GM18868 (cell line): ENCODE measurements at regions not wholly inside any gene's neighbourhood (a gene's known extent, or its start where the extent isn't known, plus 50 kb on each side); places are given as distances from the start of the nearest gene placed in this dataset.

ENCODE experiments used
- ATAC-seq: cut with Tn5 transposase; IDR thresholded peaks from one replicate; pipeline ENCODE4 v1.9.1; 2021; ENCODE audit warnings: mild to moderate bottlenecking, moderate library complexity; ENCODE audit not compliant: unreplicated experiment

DNA sequence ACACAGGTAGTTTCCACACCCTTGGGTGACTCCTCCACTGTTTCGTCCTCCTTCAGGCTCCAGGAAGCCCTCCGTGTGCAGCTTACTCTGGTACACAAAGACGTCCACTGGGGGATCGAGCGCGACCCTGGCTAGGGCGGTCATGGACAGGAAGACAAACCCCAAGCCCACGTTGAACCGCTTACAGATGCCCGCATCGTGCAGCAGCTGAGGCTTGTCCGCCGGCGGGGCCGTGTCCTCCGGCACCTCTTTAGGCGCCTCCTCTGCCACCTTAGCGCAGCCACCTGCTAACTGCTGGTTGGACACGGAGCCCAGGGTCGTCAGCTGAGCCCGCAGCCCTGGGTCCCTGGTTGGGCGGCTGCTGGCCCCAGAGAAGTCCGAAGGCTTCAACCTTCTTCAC is 309.0 kb upstream of the BTBD3 start:
- no peak for ATAC-seq

DNA sequence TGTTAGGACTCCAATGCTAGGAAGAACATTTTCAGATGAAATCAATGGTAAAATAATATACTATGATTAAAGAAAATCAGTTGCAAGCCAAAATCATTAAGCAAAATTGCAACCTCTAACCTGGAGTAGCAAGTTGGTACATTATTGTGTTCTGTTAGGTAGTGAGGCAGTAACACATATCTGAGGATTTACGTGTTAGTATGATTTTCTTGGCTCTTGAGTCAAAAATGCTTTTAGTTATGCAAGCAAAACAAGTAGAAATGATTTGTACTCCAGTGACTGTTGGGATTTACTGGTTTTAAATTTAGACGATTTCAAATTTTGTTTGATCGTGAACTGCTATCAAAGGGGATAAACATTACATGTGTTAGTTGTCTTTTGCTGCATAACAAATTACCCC is 293.0 kb upstream of the BTBD3 start:
- no peak for ATAC-seq

DNA sequence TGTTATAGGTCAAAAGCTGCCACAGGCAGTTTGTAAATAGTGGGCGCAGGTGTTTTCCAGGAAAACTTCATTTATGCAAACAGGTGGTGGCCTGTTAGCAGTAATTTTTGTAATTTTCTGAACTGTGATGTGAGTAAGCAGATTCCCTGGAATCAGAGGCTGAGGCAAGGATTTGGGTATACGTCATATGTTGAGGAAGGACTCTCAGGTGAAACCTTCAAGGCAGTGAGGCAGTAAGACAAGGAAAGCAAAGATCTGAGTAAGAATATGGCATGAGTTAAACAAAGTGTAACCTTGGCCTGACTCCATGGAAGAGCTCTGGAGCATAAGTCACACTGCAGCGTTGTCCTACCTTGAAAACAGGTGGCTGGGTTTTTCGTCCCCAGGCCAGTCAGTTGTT is 291.1 kb upstream of the BTBD3 start:
- ATAC-seq = no peak

DNA sequence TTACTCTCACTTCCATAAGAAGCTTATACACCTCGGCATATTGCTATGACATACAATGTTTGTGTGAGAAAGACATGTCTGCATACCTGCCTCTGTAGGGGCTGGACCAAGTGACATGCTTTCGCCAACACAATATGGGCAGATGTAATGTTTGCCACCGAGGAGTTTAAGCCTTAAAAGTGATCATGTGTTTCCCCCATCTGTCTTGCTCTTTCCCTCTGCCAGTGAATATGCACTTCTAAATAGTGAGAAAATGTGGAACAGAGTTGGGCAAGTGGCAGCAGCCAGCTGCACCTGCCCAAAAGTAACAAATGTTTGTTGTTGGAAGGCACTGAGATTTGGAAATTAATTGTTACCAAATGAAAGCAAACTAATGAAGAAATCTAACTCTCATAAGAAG is 274.8 kb upstream of the BTBD3 start:
- ATAC-seq = no peak

DNA sequence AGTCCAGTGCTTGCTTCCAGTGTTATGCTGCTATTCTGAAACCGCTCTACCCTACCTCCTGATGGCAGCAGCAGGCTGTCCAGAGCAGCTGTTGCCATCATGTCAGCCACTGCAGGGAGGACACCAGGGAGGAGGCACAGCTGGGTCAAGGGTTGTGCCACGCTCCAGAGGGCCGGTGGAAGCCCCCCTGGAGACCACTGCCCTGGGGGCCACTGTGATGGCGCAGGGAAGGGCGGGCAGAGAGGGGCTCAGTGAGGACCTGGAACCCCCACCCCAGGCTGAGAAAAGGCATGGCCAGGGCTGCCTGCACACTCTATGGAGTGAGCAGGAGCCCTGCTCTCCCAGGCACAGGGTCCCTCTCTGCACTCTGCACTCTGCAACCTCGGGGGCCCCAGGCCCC is 271.3 kb upstream of the BTBD3 start:
- no peak for ATAC-seq

DNA sequence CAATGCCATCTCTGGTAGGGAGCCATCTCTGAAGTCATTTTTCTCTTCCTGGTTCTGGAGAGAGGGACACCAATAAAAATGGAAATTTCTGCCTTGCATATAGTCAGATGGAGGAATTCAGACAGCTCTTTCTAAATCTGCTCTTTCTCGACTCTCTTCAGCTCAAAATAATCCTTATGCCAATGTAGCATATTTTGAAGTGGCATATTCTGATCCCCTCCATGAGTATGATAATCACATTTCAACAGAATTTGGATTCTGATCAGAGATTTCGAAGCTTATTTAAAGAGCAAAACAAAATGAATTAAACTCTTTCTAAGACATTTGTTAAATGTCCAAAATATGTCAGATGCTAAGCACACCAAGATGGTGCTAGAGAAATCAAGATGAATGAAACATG is 267.1 kb upstream of the BTBD3 start:
- no peak for ATAC-seq

DNA sequence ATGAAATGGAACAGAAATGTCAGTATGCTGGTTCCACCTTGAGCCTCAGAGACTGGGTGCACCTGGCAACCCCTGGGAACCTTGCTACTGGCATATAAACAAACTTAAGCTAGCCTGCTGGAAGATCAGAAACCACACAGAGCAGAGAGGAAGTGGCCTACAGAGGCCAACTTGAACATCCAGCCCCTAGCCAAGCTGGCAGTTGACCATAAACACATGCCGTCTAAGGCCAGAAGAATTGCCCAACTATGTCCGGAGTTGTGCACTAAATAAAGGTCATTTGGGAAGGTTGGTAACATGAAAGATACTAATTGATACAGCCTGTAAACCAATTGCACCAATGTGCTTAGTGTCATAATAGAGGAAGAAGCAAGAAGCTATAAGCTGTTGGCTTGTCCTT is 266.6 kb upstream of the BTBD3 start:
- ATAC-seq = no peak

DNA sequence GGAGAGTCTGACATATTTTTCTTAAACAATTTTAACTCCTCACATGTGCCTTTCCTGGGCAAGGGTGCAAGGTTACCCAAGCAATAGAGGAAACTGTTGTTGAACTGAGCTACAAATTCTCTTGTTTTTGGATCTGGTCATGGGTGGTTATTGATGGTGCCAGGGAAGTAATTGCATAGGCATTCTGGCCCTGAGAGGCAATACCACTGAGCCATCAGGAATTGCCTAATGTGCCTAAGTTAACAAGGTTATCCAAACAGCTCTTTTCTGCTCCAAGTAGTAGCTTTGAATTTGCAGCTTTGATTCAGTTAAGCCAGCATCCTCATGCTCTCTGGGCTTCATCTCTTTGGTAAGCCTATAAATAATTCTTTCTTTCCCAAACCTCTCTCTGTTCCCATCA is 266.0 kb upstream of the BTBD3 start:
- no peak for ATAC-seq

DNA sequence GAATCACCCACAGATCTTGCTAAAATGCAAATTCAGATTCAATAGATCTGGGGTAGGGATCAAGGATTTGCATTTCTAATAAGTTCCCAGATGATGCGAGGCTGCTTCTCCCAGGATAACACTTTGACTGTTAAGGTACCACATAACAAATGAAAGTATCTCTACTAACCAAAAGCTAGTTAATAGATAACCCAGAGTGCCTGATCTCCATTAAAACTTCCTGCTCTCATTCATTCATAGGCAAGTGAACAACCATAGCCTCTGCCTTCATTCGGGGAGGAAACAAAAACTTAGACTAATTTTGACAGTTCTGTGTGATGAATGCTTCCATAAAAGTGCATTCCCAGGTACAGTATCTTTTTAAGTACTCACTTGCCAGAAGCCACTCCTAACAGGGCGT is 265.6 kb upstream of the BTBD3 start:
- ATAC-seq = no peak

DNA sequence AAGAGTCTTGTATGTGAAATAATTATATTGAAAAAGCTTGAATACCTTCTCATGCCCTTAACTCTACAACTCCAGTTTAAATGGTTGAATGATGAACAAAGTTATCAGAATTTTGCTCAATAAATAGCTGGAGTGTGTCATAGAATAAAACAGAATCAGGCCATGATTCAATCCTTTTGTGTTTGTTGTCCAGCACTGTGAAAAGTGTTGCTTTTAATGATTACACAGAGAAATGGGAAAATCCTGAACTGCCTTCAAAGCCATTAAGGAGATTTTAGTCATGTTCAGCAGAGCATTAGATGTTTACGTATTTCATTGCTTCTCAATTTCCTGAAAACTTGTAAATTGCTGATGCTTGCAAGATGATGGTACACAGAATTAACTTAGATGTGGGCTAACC is 262.9 kb upstream of the BTBD3 start:
- no peak for ATAC-seq

DNA sequence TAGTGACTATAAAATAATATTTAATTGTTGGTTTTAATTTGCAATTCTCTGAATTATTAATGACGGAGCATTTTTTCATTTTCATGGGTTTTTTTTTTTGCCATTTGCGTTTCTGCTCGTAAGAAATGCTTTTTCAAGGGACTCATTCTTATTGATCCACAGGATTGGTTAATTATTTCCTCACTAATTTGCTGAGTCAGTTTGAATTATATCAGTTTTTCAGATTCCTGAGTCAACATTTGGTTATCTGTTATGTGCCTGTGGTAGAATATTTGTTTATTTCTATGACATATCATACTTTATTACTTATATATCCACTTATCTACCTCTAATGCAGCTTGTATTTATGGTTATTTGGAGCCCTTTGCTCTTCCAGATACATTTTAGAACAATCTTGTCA is 257.0 kb upstream of the BTBD3 start:
- ATAC-seq = no peak

DNA sequence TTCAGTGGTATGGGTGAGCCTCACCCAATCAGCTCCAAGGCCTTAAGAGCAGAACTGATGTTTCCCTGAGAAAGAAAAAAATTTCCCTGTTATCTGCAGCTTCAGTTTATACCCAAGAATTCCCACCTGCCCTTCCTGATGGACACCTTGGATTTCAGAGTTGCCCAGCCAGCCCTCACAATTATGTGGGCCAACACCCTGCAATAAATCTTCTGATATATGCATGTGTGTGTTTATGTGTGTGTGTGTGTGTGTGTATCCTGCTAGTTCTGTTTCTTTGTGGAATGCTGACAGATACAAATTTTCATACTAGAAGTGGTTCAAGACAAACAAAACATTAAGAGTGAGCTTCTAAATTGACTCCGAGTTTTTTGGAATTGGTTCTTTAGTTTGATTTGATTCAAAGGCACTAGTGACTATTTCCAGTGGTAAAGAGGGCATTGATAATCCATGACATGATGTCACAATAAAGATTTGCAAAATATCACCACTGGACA is 246.6 kb upstream of the BTBD3 start:
- no peak for ATAC-seq

DNA sequence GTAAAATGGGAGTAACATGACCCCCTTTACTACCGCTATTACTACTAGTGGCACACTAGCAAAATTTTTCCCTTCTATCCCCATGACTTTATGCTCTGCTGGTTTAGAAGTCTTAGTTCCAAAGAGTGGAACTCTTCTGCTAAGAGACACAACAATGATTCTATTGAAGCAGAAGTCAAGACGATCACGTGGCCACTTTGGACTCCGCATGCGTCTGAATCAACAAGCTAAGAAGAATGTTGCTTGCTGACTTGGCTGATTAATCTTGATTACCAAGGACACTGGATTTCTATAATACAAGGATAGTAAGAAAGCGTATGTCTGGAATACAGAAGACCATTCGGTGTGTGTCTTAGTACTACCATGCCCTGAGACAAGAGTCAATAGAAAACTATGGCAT is 244.7 kb upstream of the BTBD3 start:
- ATAC-seq = no peak

DNA sequence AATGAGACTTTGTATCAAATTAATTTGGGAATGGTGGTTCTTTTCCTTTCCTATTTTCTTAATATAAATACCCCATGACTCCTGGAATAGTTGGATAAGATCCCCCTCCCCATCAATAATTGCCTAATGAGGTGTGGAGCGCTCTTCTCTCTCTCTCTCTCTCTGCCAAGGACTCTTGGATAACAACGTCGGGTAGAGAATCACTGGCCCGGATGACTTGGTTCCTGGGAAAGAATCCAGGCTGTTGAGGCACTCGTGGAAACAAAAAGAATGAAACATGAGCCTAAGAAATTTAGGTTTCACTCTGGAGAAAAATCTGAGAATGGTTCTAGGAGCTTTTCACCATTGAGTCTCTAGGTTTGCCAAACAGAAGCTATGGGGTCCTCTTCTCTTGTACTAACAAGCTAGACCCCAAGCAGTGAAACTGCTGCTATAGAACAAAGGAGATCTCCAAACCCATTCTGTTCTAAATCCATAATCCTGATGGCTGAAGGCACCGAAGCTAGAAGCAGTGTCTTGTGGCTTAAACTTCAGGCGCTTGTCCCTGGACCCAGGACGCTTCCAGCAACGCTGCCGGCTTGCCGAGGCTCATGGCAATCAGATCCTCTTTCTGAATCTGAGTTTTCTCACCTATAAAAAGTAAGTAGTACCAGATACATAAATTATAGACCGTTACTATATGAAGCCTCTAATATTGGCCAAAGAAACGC is 241.6 kb upstream of the BTBD3 start:
- no peak for ATAC-seq

DNA sequence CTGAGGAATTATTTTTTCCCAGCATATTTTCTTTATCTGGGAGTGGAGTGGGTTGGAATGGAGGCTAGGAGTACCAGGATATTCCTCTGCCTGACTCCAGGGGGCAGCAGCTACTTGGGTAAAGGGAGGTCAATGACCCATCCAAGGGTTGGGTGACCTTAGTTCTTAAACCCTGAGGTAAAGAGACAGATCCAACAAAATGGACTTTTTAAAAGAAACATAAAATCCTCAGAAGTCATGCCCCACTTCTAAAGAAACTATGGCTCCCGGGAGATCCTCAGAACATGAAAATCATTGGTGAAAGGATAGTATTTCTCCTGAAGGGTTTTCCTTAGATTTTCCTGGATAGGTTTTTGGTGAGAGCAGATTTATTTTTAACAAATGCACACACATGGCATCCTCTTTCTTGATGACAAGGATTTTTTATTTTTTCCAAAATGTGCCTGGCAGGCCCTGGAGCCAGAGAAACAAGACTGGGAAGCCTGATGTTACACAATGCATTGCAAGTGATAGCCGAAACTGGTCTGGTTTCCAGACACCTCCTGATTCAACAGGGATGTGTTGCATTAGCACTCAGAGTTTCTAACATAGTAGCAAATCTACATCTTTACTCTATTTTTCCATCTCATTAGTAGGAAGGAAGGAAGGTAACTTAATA is 240.9 kb upstream of the BTBD3 start:
- ATAC-seq = no peak

DNA sequence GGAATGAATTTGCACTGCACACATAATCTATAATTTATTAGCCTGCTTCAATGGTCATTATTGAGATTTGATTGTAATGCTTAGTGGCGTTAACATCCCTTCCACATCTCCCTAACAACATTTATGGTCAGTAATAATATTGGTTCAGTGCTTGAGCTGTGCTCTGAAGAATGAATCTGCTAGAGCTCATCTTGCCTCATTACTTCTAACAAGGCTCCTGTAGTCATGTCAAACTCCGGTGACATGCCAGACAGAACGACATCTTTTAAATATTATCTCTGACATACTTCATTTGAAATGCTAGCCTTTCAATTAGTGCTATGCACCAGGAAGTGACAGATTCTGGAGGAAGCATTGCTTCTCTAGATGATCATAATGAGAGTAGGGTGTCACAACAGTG is 240.3 kb upstream of the BTBD3 start:
- ATAC-seq = no peak

DNA sequence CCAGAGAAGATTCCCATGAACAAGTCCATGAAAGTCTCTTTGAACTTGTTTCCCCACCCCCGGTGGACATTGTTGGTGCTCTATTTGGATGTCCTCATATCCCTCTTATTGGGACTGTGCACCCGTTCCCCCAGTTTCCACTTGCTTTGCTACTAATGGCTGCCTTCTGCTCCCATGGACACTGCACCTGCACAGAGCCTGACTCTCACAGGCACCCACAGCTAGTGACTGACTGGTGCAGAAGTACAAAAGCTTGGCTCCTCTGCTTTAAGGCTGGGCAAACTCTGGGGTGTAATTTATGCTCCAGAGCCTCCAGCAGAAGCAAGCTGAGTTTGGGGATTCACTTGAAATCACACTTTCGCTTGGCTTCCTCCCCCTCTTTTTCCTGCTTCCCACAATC is 239.9 kb upstream of the BTBD3 start:
- no peak for ATAC-seq

DNA sequence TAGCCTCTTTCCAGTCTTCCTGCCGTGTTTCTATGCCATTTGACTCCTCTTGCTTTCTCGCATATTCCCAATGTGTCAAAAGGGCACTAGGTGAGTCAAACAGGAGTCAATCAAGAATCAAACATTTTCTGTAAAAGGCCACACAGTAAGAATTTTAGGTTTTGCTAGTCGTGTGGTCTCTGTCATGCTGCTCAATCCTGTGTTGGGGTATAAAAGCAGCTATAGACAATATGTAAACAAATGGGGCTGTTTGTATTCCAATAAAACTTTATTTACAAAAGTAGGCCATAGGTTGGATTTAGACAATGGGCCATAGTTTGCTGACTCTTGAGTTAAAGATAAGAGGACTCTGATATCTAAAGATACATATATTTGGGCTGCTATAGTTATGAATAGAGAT is 235.4 kb upstream of the BTBD3 start:
- no peak for ATAC-seq

DNA sequence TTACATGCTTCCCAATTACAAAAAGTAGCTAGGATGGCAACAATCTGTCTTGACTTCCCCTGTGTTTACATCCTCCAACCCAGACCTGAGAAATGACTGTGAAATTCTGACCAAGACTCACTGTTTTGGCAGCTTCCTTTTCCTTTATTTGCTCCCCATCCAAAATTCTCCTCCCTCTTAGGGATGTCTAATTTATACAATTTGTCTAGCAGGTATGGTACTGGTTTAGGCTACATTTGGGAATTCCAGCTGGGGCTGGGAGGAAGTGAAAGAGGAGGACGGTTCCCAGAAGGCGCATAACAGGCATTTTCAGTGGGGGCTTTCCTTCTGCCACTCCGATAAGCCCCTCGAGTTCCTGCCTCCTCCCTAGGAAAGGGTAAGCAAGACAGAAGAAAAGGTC is 231.5 kb upstream of the BTBD3 start:
- ATAC-seq = no peak

DNA sequence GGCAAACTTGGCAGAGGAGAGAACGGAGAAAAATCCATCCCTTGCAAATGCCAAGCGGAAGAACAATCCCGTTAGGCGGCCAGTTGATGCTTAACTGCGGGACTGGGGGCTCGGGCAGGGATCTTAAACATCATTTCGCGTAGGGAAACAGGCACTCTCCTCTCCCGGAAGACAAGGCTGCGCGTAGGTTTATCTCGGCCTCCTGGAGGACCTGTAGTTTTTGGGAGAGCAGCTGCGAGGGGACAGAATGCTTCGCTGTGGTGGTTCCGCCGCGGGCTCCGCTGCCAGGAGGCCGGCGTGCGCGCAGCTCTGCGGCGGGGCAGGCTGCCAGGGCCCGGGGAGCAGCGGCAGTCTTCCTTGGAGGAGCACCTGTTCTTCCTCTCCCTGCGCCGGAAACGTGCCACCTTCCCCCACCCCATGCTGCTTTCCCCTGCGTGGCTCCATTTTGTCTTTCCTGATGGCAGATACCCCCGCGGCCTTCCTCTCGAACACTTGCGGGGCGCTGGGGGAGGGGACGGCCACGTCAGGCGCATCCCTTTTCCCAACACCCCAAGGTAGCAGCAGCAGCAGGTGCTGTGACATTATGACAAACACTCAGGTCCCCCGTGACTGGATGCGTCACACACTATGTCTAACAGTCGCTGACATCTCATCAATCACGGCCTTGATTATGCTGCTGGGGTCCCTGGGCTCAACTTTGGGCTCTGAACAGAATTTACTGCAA is 230.7 kb upstream of the BTBD3 start:
- ATAC-seq = no peak

DNA sequence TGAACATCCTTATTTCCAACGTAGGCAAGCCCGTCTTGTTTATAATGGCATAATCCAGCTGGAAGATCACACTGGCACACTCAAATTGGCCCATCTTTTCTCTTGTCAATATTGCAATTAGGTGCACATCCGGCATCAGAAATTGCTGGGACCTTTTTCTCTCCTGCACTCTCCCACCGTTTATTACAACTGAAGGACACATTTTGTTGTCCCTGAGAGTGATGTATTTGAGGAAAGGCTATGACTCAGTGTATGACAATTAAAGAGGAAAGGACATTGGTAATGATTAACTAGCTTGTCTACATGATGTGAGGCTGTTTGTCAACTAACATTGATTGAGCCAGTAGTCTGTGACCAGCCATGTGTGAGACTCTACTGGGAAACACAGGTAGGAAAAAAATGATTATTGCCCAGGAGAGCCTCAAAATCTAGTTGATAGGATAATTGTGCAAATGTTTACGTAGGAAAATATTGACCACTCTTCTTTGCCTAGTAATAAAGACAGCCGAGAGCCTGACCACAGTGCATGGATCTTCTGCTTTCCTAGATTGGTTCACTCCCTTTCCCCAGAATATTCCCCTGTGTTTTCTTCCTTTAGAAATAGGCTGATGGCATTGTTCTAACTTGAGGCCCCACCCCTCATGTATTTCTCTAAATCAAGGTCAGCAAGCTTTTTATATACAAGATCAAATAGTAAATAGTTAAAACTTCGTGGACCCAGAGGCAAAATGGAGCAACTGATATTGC is 230.0 kb upstream of the BTBD3 start:
- ATAC-seq = no peak
